VCaP (cell line): ENCODE measurements at regions not wholly inside any gene's neighbourhood (a gene's known extent, or its start where the extent isn't known, plus 50 kb on each side); places are given as distances from the start of the nearest gene placed in this dataset.

Experiments
- H3K27ac ChIP-seq: fragments of 450-650 bp; 2 replicates; pipeline ENCODE4 v1.5.1; 2017
- CTCF ChIP-seq: fragments of 450-650 bp; conservative IDR thresholded peaks from 2 replicates; pipeline ENCODE4 v1.5.1; 2017; ENCODE audit warnings: mild to moderate bottlenecking, moderate library complexity

- H3K27ac ChIP-seq = no peak overlapping the region
Measured at GRCh38 chr9:97766092-97766491, 69.0 kb upstream of the XPA start.

GRCh38 chr9:97766610-97767009 lies 69.5 kb upstream of the XPA start:
- H3K27ac ChIP-seq = no peak overlapping the region
- no peak for TF ChIP-seq CTCF

More at GRCh38 chr9:97766092-97766491, 69.0 kb upstream of the XPA start:
- no peak for TF ChIP-seq CTCF

GRCh38 chr9:97767891-97768290 lies 70.8 kb upstream of the XPA start:
- H3K27ac ChIP-seq = no peak overlapping the region
- TF ChIP-seq CTCF = no peak

- no peak overlapping the region for H3K27ac ChIP-seq
- TF ChIP-seq CTCF = no peak
Measured at GRCh38 chr9:97768746-97769145, 71.6 kb upstream of the XPA start.

GRCh38 chr9:97769208-97769607 lies 72.1 kb upstream of the XPA start:
- no peak overlapping the region for H3K27ac ChIP-seq
- TF ChIP-seq CTCF = no peak

- TF ChIP-seq CTCF = no peak
- no peak overlapping the region for H3K27ac ChIP-seq
Measured at GRCh38 chr9:97770808-97771372, 73.8 kb upstream of the XPA start.

- TF ChIP-seq CTCF = no peak
- no peak overlapping the region for H3K27ac ChIP-seq
Measured at GRCh38 chr9:97771641-97772040, 74.5 kb upstream of the XPA start.

- H3K27ac ChIP-seq = no peak overlapping the region
- no peak for TF ChIP-seq CTCF
Measured at GRCh38 chr9:97772145-97772544, 75.0 kb upstream of the XPA start.
